GM13976 (cell line): ENCODE measurements at regions not wholly inside any gene's neighbourhood (a gene's known extent, or its start where the extent isn't known, plus 50 kb on each side); places are given as distances from the start of the nearest gene placed in this dataset.

ENCODE experiments used
- DNase-seq: peaks from one replicate; pipeline ENCODE4 v3.0.0; 2012; ENCODE audit warnings: low spot score
- CTCF ChIP-seq: IDR thresholded peaks from 2 replicates; pipeline ENCODE4 v1.5.1; 2012; ENCODE audit warnings: borderline replicate concordance, mild to moderate bottlenecking; ENCODE audit not compliant: insufficient read depth; ENCODE audit errors: extremely low read depth, missing control alignments, control extremely low read depth
- in situ Hi-C: fragments of 300-500 bp; cut with MboI; formaldehyde crosslinking; loops from one replicate; pipeline ENCODE4 v1.12.0; 2022; ENCODE audit warnings: low sequenced_read_pairs, mixed read lengths, inconsistent platforms; ENCODE audit not compliant: unreplicated experiment

- DNase-seq, result no peak
- in situ Hi-C loops, result no loop called here
Observed at GRCh38 chr1:3981261-3981660, 81.2 kb upstream of the C1orf174 start.

GRCh38 chr1:3981746-3982505, 81.9 kb upstream of the C1orf174 start:
- no peak for TF ChIP-seq CTCF
- DNase-seq, result no peak
- in situ Hi-C loops, result no loop called here

More at GRCh38 chr1:3981261-3981660, 81.2 kb upstream of the C1orf174 start:
- no peak for TF ChIP-seq CTCF

GRCh38 chr1:3983181-3983580, 83.1 kb upstream of the C1orf174 start:
- in situ Hi-C loops, result no loop called here
- TF ChIP-seq CTCF, result no peak
- DNase-seq, result no peak

- DNase-seq, result no peak
- no peak for TF ChIP-seq CTCF
- in situ Hi-C loops, result no loop called here
Observed at GRCh38 chr1:3984586-3984985, 84.5 kb upstream of the C1orf174 start.

GRCh38 chr1:3986686-3987218, 86.7 kb upstream of the C1orf174 start:
- TF ChIP-seq CTCF, result no peak
- in situ Hi-C loops, result no loop called here
- no peak for DNase-seq

- no peak for DNase-seq
- TF ChIP-seq CTCF, result no peak
- in situ Hi-C loops, result no loop called here
Observed at GRCh38 chr1:3987669-3988235, 87.7 kb upstream of the C1orf174 start.
